ENCODE measurements at regions not wholly inside any gene's neighbourhood (a gene's known extent, or its start where the extent isn't known, plus 50 kb on each side); places are given as distances from the start of the nearest gene placed in this dataset.

- no peak for DNase-seq (ENCODE audit: low read depth, low spot score)
Measured at GRCh38 chr2:78568782-78569373, 456.6 kb upstream of the REG3G start.

- DNase-seq (ENCODE audit: low read depth, low spot score): no peak
Measured at GRCh38 chr2:78576409-78576808, 449.1 kb upstream of the REG3G start.

- no peak for DNase-seq (ENCODE audit: low read depth, low spot score)
Measured at GRCh38 chr2:78585871-78586270, 439.6 kb upstream of the REG3G start.

GRCh38 chr2:78586316-78586715, 439.2 kb upstream of the REG3G start:
- no peak for DNase-seq (ENCODE audit: low read depth, low spot score)

- no peak for DNase-seq (ENCODE audit: low read depth, low spot score)
Measured at GRCh38 chr2:78589871-78590270, 435.6 kb upstream of the REG3G start.

GRCh38 chr2:78592491-78592890, 433.0 kb upstream of the REG3G start:
- peak; percentile 15 for DNase-seq (ENCODE audit: low read depth, low spot score)

- no peak for DNase-seq (ENCODE audit: low read depth, low spot score)
Measured at GRCh38 chr2:78601113-78601512, 424.4 kb upstream of the REG3G start.

GRCh38 chr2:78602862-78603261, 422.6 kb upstream of the REG3G start:
- DNase-seq (ENCODE audit: low read depth, low spot score): no peak

GRCh38 chr2:78606895-78607294, 418.6 kb upstream of the REG3G start:
- no peak for DNase-seq (ENCODE audit: low read depth, low spot score)

- DNase-seq (ENCODE audit: low read depth, low spot score): no peak
Measured at GRCh38 chr2:78614726-78615125, 410.8 kb upstream of the REG3G start.

- no peak for DNase-seq (ENCODE audit: low read depth, low spot score)
Measured at GRCh38 chr2:78615956-78616355, 409.5 kb upstream of the REG3G start.

GRCh38 chr2:78634425-78634824, 391.1 kb upstream of the REG3G start:
- DNase-seq (ENCODE audit: low read depth, low spot score): no peak

- no peak for DNase-seq (ENCODE audit: low read depth, low spot score)
Measured at GRCh38 chr2:78644854-78645253, 380.6 kb upstream of the REG3G start.

- DNase-seq (ENCODE audit: low read depth, low spot score): no peak
Measured at GRCh38 chr2:78646533-78647364, 378.8 kb upstream of the REG3G start.

- no peak for DNase-seq (ENCODE audit: low read depth, low spot score)
Measured at GRCh38 chr2:78648558-78648957, 376.9 kb upstream of the REG3G start.

GRCh38 chr2:78654941-78655340, 370.6 kb upstream of the REG3G start:
- no peak for DNase-seq (ENCODE audit: low read depth, low spot score)

- DNase-seq (ENCODE audit: low read depth, low spot score): peak; percentile 3
Measured at GRCh38 chr2:78676921-78677696, 348.4 kb upstream of the REG3G start.

GRCh38 chr2:78677774-78678173, 347.7 kb upstream of the REG3G start:
- DNase-seq (ENCODE audit: low read depth, low spot score): no peak

GRCh38 chr2:78681386-78681785, 344.1 kb upstream of the REG3G start:
- DNase-seq (ENCODE audit: low read depth, low spot score): no peak

GRCh38 chr2:78682781-78683180, 342.7 kb upstream of the REG3G start:
- DNase-seq (ENCODE audit: low read depth, low spot score): no peak

- DNase-seq (ENCODE audit: low read depth, low spot score): no peak
Measured at GRCh38 chr2:78686625-78687153, 338.8 kb upstream of the REG3G start.

GRCh38 chr2:78699696-78700095, 325.8 kb upstream of the REG3G start:
- no peak for DNase-seq (ENCODE audit: low read depth, low spot score)
